ENCODE measurements at regions not wholly inside any gene's neighbourhood (a gene's known extent, or its start where the extent isn't known, plus 50 kb on each side); places are given as distances from the start of the nearest gene placed in this dataset.
A peak's percentile ranks its signal among the peaks of the same experiment; 100 is the strongest.
"Not testable (repeated sequence)": the region's sequence is repeated elsewhere in the genome, so short reads cannot be mapped to it uniquely, and the experiment has no call there.

DNA sequence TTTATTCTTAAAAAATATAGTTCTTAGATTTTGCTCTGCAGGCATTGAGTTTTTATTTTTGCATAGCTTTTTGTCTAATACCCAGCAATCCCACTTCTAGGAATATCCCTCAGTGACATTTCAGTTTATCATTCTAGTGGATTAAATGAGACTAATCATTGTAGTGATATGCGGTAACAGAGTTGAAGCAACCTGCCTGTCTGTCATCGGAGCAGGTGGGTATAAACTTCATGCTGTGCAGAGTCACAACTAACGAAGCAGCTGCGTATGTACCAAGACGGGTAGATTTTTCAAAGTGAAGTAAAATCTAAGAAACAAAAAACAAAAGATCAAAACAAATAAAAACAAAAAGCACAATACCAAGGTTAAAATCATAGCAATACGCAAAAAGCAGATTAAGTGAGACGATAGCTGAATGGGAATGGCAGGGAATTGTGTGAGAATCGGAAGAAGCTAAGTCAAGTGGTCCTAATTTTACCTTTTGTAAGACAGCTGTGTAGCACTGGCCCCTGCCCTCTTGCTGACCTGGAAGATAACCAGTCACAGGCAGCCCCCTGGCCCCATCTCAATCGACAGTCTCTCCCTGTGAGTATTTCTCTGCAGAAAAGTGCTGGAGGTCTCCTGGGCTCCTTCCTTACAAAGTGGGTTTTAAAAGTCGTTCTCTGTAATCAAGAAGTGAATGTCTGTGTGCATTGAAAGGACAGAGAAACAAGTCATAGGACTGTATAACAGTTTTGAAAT lies 169.2 kb downstream of the OR2B2 start:
- no peak for DNase-seq (ENCODE audit: low spot score)

DNA sequence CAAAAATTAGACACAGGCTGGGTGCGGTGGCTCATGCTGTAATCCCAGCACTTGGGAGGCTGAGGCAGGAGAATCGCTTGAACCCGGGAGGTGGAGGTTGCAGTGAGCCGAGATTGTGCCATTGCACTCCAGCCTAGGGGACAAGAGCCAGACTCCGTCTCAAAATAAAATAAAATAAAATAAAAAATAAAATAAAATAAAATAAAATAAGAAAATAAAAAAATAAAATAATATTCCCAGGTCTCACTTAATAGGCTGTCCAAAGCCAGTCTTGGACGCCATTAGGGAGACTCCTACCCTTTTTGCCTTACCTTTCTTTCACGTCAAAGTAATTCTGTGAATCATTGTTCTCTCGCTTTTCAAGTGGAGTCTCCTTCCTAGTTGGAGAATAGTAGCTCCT lies 172.3 kb downstream of the OR2B2 start:
- DNase-seq (ENCODE audit: low spot score) = not testable (repeated sequence)

DNA sequence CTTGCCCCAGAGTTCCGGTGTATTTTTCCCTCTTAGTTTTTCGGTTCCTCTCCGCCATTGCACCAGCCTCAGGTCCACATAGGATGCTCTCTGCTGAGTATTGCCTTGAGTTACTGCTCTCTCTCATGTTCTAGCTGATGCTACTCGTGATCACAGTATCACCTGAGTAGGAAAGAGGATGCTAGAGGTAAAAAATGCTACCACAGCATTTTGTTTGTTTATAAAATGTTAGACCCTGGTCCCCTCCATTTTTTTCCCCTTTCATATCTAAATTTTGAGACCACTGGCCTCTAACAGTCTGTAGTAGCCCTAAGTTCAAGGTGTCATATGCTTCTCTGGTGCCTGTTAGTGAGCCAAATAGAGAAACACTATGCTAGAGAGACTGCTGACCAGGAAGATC lies 175.5 kb downstream of the OR2B2 start:
- no peak for DNase-seq (ENCODE audit: low spot score)

DNA sequence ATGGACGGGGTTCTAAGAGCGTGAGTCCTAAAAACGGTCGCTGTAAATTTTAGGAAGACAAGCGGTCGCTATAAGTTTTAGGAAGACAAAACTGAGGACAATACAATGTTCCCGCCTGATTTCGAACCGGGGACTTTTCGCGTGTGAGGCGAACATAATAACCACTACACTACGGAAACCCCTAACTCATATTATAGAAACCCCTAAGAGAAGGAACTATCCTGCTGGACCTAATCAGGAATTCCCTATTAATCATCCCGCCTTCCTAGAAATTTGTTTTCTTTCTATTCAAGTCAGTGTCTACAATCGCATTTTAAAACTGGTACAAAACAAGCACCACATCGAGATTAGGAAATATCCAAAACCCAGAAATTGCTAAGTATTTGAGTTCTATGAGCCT lies 183.8 kb downstream of the OR2B2 start:
- DNase-seq (ENCODE audit: low spot score) = no peak

DNA sequence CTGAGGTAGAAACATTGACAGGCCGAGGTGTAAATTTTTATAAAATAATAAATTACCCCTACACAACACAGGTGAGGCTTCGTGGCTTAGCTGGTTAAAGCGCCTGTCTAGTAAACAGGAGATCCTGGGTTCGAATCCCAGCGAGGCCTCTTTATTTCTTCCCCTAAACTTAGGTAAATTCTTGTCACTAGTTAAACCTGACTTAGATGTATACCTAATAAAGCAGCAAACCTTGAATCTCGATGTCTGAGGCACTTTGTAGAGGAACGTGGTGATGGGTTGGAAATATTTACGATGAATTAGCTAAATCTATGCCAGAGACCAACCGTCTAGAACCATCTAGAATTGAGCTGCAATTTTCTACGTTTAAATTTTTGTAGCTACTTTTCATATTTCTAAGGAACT lies 185.6 kb downstream of the OR2B2 start:
- no peak for DNase-seq (ENCODE audit: low spot score)

DNA sequence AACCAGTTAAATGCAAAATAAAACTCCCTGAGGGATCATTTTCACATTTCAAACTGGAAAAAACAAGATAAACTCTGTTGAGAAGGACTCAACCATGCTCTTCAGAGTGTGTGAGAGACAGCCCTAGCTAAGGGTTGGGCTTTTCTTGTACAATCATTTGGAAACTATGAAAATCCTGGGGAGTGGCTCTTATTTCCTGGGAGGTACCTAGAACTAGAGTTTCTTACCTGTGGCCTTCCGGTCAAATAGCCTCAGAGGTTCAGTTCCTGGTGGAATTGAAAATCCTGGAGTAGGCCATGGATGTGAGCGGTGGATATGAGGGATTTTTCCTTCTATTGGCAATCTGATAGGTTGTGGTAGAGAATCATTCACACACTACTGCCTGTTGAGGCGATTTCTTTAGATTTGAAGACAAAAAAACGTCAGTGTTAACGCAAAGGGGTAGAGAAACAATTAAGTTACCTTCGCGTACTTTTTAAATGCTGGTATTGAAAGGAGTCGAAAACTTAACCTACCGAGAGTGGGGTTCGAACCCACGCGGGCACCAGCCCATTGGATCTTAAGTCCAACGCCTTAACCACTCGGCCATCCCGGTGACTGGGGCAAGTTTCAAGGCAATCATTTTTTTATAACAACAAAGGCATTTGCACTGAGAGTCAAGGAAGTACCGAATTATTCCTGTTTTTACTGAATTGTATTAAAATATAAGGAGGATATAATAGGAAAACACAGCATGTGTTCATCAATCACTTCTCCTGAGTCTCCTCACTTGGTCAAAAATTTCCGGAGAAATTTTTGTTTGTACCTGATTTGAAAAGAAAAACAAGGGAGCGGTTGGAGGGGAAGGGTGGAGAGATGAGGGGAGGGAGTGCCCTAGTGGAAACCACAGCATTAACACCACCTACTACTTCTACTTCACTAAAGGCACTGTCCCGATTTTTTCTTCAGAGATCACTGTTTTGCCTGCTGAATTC lies 191.3 kb downstream of the OR2B2 start:
- DNase-seq (ENCODE audit: low spot score) = no peak

DNA sequence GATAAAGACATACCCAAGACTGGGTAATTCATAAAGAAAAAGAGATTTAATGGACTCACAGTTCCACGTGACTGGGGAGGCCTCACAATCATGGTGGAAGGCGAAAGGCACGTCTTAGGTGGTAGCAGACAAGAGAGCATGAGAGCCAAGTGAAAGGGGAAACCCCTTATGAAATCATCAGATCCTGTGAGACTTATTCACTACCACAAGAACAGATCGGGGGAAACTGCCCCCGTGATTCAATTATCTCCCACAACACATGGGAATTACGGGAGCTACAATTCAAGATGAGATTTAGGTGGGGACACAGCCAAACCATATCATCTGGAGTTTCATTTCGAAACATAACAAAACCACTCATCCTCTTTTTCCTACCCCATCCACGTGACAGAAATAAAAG lies 193.2 kb downstream of the OR2B2 start:
- not testable (repeated sequence) for DNase-seq (ENCODE audit: low spot score)

DNA sequence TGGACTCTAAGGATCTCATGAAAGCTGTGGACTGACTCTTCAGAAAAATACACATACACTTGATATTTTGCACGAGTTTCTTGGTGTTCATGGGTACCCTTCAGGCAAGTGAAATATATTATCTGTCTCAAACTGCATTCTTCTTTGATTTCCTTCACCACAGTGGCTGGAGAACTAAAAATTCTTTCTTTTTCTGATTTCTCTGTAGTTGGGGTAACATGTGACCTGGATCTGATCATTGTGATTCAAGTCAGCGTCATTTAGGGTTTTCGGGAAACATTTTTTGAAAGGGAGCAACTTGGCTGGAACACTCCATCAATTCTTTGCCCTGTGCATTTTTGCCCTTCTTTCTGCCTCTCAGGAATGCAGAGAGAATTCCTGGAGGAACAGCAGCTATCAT lies 205.8 kb downstream of the OR2B2 start:
- DNase-seq (ENCODE audit: low spot score) = no peak

DNA sequence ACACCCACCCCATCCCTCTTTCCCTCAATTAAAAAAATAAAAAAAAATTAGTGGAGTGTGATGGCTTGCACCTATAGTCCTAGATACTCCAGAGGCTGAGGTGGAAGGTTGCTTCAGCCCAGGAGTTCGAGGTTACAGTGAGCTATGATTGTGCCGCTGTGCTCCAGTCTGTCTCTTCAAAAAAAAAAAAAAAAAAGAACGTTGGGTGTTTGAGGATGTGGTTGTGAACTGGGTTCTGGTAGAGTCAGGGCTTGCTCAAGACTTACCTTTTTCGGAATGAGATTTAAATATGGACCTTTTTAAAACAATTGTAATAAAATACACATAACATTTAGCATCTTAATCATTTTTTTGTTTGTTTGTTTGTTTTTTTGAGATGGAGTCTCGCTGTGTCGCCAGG lies 211.9 kb downstream of the OR2B2 start:
- DNase-seq (ENCODE audit: low spot score) = no peak

DNA sequence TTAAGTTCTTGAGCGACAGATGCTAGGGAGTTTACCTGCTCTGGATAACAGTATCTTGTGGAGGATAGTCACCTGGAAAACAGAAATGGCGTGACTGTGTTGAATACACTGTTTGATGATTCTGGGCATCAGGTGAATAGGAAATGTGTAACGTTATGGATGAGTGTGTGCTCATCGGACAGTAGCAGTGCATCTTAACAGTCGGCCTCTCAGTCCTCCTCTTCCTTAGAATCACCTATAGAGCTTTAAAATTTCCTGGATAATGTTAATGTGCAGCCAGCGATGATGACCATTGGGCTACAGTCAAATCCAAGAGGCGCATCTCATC lies 217.7 kb downstream of the OR2B2 start:
- DNase-seq (ENCODE audit: low spot score) = no peak

DNA sequence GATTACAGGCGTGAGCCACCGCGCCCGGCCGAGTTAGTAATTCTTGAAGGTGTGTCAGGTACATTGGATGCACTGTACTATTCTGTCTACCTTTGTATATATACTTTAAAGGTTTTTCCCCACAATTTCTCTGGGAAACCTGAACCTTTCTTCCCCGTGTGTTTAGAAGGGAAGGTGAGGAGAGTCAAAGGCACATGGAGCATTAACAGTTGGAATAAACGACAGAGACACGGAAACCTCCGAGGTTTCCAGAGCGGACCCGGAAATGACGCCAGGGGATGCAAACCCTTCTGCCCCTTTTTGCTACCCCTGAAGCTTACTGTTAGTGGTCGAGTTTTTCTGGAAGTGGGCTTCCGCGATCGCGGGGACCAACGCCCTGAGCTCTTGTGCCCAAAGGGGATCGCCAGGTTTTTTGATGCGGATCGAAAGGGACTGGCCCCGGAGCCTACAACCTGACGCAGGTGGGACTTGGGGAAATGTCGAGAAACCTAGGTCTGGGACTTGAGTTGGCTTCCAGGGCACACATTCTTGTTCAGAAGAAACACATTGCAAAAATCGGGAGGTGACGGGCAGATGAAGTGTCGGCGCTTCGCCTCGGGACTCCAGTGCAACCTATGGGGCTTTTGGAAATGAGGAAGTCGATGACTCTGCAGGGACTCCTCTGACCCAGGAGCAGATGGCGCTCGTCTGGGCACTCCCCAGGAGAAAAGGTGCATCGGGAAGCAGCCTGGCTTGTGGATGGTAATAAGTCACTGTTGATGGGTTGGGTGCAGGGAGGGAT lies 218.2 kb downstream of the OR2B2 start:
- no peak for DNase-seq (ENCODE audit: low spot score)

DNA sequence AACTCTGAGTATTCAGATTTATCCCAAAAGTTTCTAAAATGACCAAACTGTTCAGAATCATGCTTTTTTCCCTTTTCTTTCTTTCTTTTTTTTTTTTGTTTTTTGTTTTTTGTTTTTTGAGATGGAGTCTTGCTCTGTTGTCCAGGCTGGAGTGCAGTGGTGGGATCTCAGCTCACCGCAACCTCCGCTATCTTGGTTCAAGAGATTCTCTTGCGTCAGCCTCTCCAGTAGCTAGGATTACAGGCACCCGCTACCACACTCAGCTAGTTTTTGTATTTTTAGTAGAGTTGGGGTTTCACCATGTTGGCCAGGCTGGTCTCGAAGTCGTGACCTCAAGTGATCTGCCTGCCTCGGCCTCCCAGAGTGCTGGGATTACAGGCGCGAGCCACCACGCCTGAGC lies 219.2 kb upstream of the ZNF184 start:
- not testable (repeated sequence) for DNase-seq (ENCODE audit: low spot score)

DNA sequence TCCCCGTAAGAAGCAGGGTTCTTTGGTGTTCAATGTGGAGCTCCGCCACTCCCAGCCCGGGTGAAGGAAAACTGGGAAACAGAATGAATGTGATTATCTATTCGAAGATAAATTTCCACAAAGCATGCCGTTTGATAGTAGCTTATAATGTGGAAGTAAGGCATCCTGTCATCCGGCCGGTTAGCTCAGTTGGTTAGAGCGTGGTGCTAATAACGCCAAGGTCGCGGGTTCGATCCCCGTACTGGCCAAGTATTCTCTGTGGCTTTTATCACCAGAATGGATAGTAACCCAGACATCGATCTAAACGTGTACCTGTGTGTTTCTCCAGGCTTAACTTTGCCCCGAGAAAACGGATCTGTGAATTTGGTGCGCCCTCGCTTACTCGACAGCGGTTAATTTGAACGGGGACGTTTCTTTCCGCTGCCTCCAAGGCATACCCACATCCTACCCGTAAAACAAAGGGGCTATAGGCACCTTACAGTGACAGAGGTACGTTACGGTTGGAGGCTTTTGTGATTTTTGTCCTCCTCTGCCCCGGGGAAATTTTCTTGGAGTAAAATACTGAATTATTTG lies 215.2 kb upstream of the ZNF184 start:
- peak; percentile 78 for DNase-seq (ENCODE audit: low spot score)

DNA sequence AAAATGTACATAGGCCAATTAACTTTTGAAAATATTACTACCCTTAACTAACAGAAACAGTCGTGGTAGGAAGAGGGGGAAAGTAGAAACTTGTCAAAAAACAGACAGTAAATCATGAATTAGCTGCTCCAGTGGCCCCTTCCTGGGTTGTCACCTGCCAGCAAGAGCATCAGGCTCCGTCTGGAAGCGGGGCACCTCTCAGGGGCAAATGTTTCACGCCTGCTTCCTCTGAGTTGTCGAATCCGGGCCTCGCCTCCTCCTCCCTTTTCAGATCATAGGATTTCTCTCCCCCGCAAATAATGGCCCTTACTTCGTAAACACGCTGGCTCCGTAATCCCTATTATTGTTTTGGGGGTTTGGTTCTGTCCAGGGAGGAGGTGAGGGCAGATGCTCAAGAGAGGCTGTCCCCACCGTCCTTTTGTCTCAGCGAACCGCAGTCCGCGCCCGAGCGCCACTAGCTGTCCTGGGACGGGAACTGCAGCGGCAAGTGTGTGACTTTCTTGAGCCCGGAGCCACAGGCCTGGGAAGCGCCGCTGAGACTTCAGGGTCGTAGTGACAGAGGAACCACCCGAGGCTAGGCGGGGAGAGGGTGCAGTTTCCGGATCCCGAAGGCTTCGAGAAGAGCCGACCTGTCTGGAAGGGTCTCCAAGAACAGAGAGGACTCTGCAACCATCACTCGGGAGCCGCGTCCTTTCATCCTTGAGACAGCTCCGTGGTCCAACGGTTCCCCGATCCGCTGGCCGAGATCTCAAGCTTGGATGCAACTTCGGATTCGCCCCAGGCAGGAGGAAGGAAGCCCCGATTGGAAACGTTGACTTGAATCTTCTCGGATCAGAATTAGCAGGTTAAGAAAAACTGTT lies 214.5 kb upstream of the ZNF184 start:
- peak; percentile 81 for DNase-seq (ENCODE audit: low spot score)

DNA sequence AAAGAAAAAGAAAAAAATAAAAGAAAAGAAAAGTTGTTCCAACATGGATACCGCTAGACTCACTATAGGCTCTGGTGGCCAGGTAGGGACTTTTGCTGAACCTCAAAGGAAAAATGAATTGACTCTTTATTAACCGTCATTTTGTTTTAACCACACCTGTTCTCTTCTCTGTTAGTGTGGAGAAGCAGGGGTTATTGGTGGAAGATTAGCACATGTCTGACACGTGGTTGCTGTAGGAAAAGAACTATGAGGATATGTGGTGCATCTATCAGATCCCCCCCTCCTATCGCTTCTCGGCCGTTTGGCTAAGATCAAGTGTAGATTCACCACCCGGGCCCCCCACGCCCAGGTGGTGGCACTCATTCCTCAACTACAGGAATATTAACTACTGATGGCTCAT lies 212.4 kb upstream of the ZNF184 start:
- DNase-seq (ENCODE audit: low spot score) = no peak

DNA sequence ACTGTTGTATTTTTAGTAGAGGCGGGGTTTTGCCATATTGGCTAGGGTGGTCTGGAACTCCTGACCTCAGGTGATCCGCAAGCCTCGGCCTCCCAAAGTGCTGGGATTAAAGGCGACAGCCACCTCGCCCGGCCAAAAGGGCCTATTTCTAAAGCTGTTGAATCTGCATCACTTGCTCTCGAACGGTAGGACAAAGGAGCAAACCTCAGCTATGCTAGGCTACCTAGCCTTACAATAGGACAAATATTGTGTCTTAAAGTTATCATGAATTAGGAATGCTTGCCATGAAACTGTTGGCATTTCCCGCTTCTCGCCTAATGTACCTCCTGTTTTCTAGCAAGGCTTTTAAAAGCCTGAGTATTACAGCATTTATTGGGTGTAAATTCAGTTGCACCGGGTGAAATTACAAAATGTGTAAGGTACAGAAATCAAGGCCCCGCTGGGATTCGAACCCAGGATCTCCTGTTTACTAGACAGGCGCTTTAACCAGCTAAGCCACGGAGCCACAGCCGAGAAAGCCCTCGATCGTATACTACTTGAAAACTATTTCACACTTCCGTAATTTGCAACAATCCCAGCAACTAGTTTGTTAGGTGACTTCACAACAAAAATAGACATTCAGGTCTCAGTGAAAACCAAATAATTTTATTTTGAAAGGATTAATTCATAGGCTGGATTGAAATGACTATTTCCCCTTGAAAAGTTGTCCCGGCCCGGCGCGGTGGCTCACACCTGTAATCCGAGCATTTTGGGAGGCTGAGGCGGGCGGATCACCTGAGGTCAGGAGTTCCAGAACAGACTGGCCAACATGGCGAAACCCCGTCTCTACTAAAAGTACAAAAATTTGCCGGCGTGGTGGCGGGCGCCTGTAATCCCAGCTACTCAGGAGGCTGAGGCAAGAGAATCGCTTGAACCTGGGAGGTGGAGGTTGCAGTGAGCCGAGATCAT lies 211.6 kb upstream of the ZNF184 start:
- DNase-seq (ENCODE audit: low spot score) = peak; percentile 21

DNA sequence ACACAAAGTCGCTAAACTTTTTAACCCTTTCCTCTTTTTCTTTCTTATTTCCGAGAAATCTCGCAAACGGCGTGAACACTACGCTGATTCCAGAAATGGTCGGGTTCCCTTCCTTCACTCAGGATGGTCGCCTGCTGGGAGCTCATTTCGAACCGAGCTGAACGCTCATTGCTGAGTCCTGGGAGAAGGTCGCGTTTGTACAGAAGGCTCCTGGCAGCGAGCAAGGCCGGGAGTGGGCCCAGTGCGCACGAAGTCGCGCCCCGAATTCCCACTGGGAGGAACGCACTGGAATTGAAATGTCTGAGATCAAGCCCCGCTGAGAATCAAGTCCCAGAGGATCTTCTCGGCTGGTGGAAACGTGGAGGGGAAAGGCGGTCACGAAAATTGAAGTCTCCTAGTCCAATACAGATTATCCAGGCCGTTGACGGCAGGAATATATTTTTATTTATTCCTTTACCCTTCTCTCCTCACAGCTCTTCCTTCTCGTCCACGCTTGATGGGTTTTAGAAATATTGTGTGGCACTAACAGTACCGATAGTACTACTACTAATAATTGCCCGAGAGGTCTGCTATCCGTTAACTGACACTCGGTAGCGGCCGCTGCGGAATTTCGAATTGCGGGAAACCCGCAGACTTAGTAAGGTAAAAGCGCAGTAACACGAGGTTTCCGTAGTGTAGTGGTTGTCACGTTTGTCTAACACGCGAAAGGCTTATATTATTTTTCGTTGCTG lies 207.2 kb upstream of the ZNF184 start:
- DNase-seq (ENCODE audit: low spot score) = no peak

DNA sequence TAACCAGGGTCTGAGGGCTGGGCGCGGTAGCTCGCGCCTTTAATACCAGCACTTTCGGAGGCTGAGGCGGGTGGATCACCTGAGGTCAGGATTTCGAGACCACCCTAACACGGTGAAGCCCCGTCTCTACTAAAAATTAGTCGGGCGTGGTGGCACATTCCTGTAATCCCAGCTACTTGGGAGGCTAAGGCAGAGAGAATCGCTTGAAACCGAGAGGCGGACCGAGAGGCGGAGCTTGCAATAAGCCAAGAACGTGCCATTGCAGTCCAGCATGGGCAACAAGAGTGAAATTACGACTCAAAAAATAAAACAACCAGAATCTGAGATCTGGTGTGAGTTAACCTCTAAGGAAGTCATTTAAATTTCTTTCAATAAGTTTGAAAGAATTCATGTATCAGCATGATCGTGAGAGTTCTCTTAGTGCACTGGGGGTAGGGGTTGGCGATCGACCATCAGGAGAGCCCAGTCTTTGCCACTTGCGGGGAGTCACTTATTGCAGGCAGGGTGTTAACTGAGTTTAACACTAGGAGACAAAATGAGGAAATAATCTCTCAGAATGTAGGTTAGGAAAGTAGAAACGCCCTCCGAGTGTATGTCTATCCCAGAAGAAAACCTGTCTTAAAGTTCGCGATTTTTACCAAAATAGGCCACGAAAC lies 206.5 kb upstream of the ZNF184 start:
- DNase-seq (ENCODE audit: low spot score) = no peak

Measured in SK-N-DZ (cell line).